HUES64 (cell line): ENCODE measurements at regions not wholly inside any gene's neighbourhood (a gene's known extent, or its start where the extent isn't known, plus 50 kb on each side); places are given as distances from the start of the nearest gene placed in this dataset.
A peak's percentile ranks its signal among the peaks of the same experiment; 100 is the strongest.

Experiments
- H3K27ac ChIP-seq: 2 replicates; pipeline ENCODE4 v1.7.0; 2013; ENCODE audit warnings: low read depth, low read length, inconsistent platforms
- H3K27me3 ChIP-seq: 2 replicates; pipeline ENCODE4 v1.6.1; 2013; ENCODE audit warnings: mild to moderate bottlenecking, low read length; ENCODE audit not compliant: insufficient read depth
- H3K36me3 ChIP-seq: 2 replicates; pipeline ENCODE4 v1.6.1; 2013; ENCODE audit warnings: mild to moderate bottlenecking, low read length; ENCODE audit not compliant: insufficient read depth
- H3K4me1 ChIP-seq: 2 replicates; pipeline ENCODE4 v1.6.1; 2013; ENCODE audit warnings: mild to moderate bottlenecking, low read length, moderate library complexity; ENCODE audit not compliant: insufficient read depth
- H3K4me3 ChIP-seq: 2 replicates; pipeline ENCODE4 v1.5.1; 2013; ENCODE audit warnings: mild to moderate bottlenecking, low read length, moderate library complexity
- H3K9ac ChIP-seq: 2 replicates; pipeline ENCODE4 v1.6.1; 2013; ENCODE audit warnings: mild to moderate bottlenecking, low read depth, low read length
- H3K9me3 ChIP-seq: 2 replicates; pipeline ENCODE4 v1.6.1; 2013; ENCODE audit warnings: low read depth, low read length; ENCODE audit not compliant: insufficient read depth
- WGBS: fragments of 150-250, 120-280 bp; methylation state at CpG from one replicate; pipeline ENCODE4 v1.1.7; 2013; ENCODE audit warnings: missing lambda C conversion rate; 5-methylcytosine and 5-hydroxymethylcytosine counted together

DNA sequence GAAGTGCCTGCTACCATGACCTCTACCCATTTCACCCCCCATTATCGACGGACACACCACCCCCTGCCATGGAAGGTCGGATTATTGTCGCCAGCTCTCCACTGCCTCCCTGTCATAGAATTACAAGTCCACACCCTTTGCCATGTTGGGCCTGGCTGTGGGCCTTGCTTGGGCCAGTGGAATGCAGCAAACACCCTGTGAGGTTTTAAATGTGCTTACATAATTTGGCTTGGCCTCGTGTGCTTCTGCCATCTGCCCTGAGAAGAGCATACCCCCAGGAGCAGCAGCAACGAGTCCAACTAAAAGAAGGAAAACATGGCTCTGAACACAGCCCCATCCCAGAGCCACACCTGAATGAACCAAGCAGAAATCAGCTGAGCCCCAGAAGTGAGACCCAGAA, 94.1 kb upstream of the PRDM11 start:
- Histone ChIP-seq H3K36me3 (no peaks in the 10 kb centered on the region), H3K27ac (no peak overlapping the region), H3K9ac (no peak overlapping the region), H3K27me3 (no peaks in the 10 kb centered on the region), H3K4me1 (peaks cover 15% of the 10 kb centered on the region; the same call in 1 of the 2 replicates), H3K9me3 (no peaks in the 10 kb centered on the region), H3K4me3 (no peak overlapping the region)
- WGBS = 90% methylated on average over 6 of the region's 6 CpGs

GRCh38 chr11:45053736-45054446, 92.5 kb upstream of the PRDM11 start:
- Histone ChIP-seq H3K36me3 (no peaks in the 10 kb centered on the region), H3K27me3 (no peaks in the 10 kb centered on the region), H3K27ac (no peak overlapping the region), H3K9ac (no peak overlapping the region), H3K9me3 (no peaks in the 10 kb centered on the region), H3K4me1 (peaks cover 19% of the 10 kb centered on the region; the same call in 1 of the 2 replicates), H3K4me3 (no peak overlapping the region)
- WGBS = 83% methylated on average over 15 of the region's 15 CpGs

- Histone ChIP-seq H3K4me3 (no peak overlapping the region), H3K4me1 (peaks cover 19% of the 10 kb centered on the region; the same call in 1 of the 2 replicates), H3K27ac (no peak overlapping the region), H3K36me3 (no peaks in the 10 kb centered on the region), H3K9me3 (no peaks in the 10 kb centered on the region), H3K9ac (no peak overlapping the region), H3K27me3 (no peaks in the 10 kb centered on the region)
- 90% methylated on average over 8 of the region's 8 CpGs for WGBS
Observed at GRCh38 chr11:45054956-45055355, 91.5 kb upstream of the PRDM11 start.

- Histone ChIP-seq H3K27ac (peak overlapping the region; percentile 22; the same call in 1 of the 2 replicates), H3K36me3 (no peaks in the 10 kb centered on the region), H3K9ac (no peak overlapping the region), H3K27me3 (no peaks in the 10 kb centered on the region), H3K4me3 (no peak overlapping the region), H3K9me3 (no peaks in the 10 kb centered on the region), H3K4me1 (peaks cover 19% of the 10 kb centered on the region; the same call in 1 of the 2 replicates)
- WGBS = 51% methylated on average over 1 of the region's 1 CpG
Observed at GRCh38 chr11:45056529-45056928, 89.9 kb upstream of the PRDM11 start.

- Histone ChIP-seq H3K36me3 (no peaks in the 10 kb centered on the region), H3K27me3 (no peaks in the 10 kb centered on the region), H3K27ac (no peak overlapping the region), H3K9me3 (no peaks in the 10 kb centered on the region), H3K9ac (no peak overlapping the region), H3K4me3 (no peak overlapping the region), H3K4me1 (peaks cover 19% of the 10 kb centered on the region; the same call in 1 of the 2 replicates)
- WGBS = 94% methylated on average over 5 of the region's 5 CpGs
Observed at GRCh38 chr11:45057938-45058646, 88.3 kb upstream of the PRDM11 start.

DNA sequence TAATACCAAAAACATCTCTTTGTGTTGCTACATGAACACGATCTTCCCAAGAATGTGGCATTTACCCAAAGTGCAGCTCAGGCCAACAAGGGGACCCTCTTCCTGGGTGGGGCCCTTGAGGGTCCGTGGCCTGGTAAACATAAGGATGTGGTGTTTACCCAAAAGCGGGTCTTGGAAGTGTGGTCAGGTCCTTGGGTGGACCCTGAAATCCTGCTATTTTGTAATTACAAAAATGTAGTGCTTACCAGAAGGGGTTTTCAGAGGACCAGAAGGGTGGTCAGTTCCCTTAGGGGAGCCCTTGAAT, 87.8 kb upstream of the PRDM11 start:
- no peak overlapping the region for H3K27ac ChIP-seq
- no peaks in the 10 kb centered on the region for H3K27me3 ChIP-seq
- no peak overlapping the region for H3K4me3 ChIP-seq
- no peaks in the 10 kb centered on the region for H3K9me3 ChIP-seq
- no peak overlapping the region for H3K9ac ChIP-seq
- 67% methylated on average over 3 of the region's 3 CpGs for WGBS
- peaks cover 19% of the 10 kb centered on the region; the same call in 1 of the 2 replicates for H3K4me1 ChIP-seq
- no peaks in the 10 kb centered on the region for H3K36me3 ChIP-seq

DNA sequence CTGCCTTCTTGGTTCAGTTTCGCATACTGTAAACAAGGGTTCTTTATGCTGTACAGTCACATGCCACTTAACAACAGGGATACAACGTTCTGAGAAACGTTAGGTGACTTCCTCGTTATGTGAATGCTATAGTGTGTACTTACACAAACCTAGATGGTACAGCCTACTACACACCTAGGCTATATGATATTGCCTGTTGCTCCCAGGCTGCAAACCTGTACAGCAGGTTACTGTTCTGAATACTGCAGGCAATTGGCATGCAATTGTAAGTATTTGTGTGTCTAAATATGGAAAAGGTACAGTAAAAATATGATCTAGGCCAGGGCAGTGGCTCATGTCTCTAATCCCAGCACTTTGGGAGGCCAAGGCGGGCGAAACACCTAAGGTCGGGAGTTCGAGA, 85.7 kb upstream of the PRDM11 start:
- H3K9me3 ChIP-seq = 0 out of 2 replicates have a peak, but pooled peaks cover 4% of the 10 kb centered on the region
- H3K27me3 ChIP-seq = no peaks in the 10 kb centered on the region
- H3K4me1 ChIP-seq = peaks cover 19% of the 10 kb centered on the region; the same call in 1 of the 2 replicates
- no peaks in the 10 kb centered on the region for H3K36me3 ChIP-seq
- H3K4me3 ChIP-seq = no peak overlapping the region
- 96% methylated on average over 8 of the region's 8 CpGs for WGBS
- H3K9ac ChIP-seq = no peak overlapping the region
- H3K27ac ChIP-seq = no peak overlapping the region

- peaks cover 4% of the 10 kb centered on the region; the same call in 1 of the 2 replicates for H3K9me3 ChIP-seq
- no peak overlapping the region for H3K4me3 ChIP-seq
- no peak overlapping the region for H3K27ac ChIP-seq
- peaks cover 12% of the 10 kb centered on the region; the same call in 1 of the 2 replicates for H3K4me1 ChIP-seq
- no peaks in the 10 kb centered on the region for H3K27me3 ChIP-seq
- 96% methylated on average over 7 of the region's 10 CpGs for WGBS
- no peak overlapping the region for H3K9ac ChIP-seq
- H3K36me3 ChIP-seq = no peaks in the 10 kb centered on the region
Observed at GRCh38 chr11:45061641-45062040, 84.8 kb upstream of the PRDM11 start.

DNA sequence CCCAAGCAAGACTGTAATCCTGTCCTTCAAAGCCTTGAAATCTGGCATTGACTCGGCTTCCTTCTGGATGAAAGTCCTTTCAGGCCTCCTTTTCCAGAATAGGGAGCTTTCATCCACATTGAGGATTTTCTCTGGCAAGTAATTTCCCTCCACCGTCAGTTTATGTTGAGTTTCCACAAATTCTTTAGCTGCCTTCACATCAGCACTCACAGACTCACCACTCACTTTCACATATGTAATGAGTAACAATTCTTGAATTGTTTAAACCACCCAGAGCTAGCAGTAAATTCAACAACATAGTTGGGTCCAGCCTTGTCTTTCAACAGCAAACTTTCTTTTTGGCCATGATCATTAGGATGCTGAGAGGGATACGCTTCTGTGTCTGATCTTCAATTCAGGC, 84.3 kb upstream of the PRDM11 start:
- 92% methylated on average over 3 of the region's 3 CpGs for WGBS
- no peak overlapping the region for H3K27ac ChIP-seq

DNA sequence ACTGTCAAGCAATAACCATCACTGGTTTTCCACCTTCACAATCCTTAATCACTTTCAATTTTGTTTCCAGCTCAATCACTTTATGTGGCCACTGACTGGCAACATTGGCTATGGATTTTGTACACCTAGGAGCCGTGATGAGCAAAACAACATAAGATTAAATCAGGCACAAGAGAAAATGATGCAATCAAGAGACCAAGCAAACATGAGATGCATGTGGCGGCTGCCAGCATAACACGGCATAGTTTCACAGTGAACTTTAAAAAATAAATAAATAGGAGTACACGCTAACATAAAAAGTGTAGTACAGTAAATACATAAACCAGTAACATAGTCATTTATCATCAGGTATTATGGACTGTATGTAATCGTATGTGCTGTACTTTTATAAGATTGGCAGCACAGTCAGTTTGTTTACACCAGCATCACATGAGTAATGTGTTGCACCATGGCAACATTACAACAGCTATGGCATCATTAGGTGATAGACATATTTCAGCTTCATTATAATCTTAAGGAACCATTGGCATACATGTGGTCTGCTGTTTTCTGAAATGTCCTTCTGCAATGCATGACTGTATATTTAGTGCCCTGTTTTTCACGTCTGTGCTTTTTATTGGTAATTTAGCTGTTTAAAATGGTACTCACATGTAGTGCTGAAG, 83.3 kb upstream of the PRDM11 start:
- Histone ChIP-seq H3K4me1 (no peaks in the 10 kb centered on the region), H3K9me3 (peaks cover 4% of the 10 kb centered on the region; the same call in 1 of the 2 replicates), H3K4me3 (no peak overlapping the region), H3K9ac (no peak overlapping the region), H3K27me3 (no peaks in the 10 kb centered on the region), H3K36me3 (no peaks in the 10 kb centered on the region), H3K27ac (no peak overlapping the region)
- 96% methylated on average over 5 of the region's 6 CpGs for WGBS

More for the DNA sequence above, 84.3 kb upstream of the PRDM11 start:
- Histone ChIP-seq H3K27me3 (no peaks in the 10 kb centered on the region), H3K4me1 (peaks cover 7% of the 10 kb centered on the region; the same call in 1 of the 2 replicates), H3K36me3 (no peaks in the 10 kb centered on the region), H3K9me3 (peaks cover 4% of the 10 kb centered on the region; the same call in 1 of the 2 replicates), H3K9ac (no peak overlapping the region), H3K4me3 (no peak overlapping the region)

- Histone ChIP-seq H3K9ac (no peak overlapping the region), H3K36me3 (no peaks in the 10 kb centered on the region), H3K4me3 (no peak overlapping the region), H3K27ac (no peak overlapping the region), H3K4me1 (no peaks in the 10 kb centered on the region), H3K9me3 (peaks cover 4% of the 10 kb centered on the region; the same call in 1 of the 2 replicates), H3K27me3 (no peaks in the 10 kb centered on the region)
- 86% methylated on average over 1 of the region's 1 CpG for WGBS
Observed at GRCh38 chr11:45063669-45064068, 82.8 kb upstream of the PRDM11 start.
